ENCODE measurements at regions not wholly inside any gene's neighbourhood (a gene's known extent, or its start where the extent isn't known, plus 50 kb on each side); places are given as distances from the start of the nearest gene placed in this dataset.

DNA sequence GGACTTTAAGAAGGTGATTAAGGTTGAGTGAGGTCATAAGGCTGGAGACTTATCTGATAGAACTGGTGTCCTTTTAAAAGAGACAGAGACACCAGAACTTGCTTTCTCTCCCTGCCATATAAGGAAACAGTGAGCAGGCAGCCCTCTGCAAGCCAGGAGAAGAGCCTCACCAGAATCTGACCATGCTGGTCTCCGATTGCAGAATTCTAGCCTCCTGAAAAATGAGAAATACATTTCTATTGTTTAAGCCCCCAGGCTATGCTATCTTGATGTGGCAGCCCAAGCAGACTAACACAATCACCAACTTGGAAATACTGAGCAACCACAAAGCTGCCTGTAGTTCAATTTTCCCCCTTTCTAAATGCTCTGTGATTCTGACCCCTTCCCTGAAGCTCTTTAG is 161.4 kb upstream of the RARB start:
- ChIA-PET POLR2A (no interaction called here), CTCF (interaction anchor here (0.8 kb wide), 1 partner anchor 25 kb away, joined by 3 read pairs; no protein-coding TSS in a partner anchor)
- DNase-seq (ENCODE audit: low read depth, low spot score) = no peak
- TF ChIP-seq, protein P1, sequence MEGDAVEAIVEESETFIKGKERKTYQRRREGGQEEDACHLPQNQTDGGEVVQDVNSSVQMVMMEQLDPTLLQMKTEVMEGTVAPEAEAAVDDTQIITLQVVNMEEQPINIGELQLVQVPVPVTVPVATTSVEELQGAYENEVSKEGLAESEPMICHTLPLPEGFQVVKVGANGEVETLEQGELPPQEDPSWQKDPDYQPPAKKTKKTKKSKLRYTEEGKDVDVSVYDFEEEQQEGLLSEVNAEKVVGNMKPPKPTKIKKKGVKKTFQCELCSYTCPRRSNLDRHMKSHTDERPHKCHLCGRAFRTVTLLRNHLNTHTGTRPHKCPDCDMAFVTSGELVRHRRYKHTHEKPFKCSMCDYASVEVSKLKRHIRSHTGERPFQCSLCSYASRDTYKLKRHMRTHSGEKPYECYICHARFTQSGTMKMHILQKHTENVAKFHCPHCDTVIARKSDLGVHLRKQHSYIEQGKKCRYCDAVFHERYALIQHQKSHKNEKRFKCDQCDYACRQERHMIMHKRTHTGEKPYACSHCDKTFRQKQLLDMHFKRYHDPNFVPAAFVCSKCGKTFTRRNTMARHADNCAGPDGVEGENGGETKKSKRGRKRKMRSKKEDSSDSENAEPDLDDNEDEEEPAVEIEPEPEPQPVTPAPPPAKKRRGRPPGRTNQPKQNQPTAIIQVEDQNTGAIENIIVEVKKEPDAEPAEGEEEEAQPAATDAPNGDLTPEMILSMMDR (IDR thresholded peaks at IDR 0.05; ENCODE audit: insufficient read depth, low read length, missing control alignments) = no peak
- no peak overlapping the region for H3K4me3 ChIP-seq (ENCODE audit: low read depth, low read length)

DNA sequence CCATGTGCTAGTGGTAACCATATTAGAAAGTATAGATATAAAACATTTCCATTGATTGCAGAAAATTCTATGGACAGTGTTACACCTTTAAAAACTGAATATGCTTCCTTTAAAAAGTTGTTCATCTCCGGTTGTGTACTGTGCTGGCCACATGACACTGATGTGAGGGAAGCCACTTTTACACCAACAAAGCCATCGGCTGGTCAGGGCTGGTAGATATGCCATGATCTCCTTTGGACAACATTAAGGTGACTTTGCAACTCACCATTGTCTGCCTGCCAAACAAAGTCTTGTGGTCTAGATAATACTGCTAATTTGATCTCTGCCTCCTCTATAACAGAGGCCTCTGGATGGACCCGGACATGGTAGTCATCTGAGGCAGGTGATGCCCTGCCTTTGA is 156.0 kb upstream of the RARB start:
- no peak overlapping the region for H3K4me3 ChIP-seq (ENCODE audit: low read depth, low read length)
- DNase-seq (ENCODE audit: low read depth, low spot score) = no peak
- TF ChIP-seq, protein P1 (IDR thresholded peaks at IDR 0.05; ENCODE audit: insufficient read depth, low read length, missing control alignments) = no peak
- ChIA-PET CTCF (interaction anchor here (2.0 kb wide), 1 partner anchor 321 kb away, joined by 5 read pairs; no protein-coding TSS in a partner anchor), POLR2A (no interaction called here)

DNA sequence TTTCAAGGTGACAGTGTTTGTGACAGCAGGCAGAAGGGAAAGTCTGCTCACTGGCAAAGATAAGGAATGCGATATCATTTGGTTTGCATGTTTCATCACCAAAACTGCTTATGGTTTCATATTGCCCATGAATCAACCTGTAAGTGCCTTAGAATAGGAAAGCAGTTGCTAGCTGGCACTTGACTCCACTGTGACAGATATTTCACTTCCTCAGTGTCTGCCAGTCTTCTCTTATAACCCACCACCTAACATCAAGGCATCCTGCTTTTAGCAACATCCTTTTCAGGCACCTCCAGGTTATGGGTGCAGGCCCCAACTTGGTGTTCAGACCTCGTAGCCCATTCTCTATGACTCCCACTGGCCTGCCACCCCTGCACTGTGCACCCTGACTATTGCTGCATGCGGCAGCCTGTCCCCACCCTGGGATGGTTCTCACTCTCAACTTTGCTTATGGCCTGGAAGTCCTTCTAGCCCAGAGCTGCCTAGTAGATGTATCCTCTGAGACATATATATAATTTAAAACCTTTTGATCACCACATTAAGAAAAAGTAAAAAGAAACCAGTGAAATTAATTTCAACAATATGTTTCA is 154.4 kb upstream of the RARB start:
- TF ChIP-seq, protein P1 (IDR thresholded peaks at IDR 0.05; ENCODE audit: insufficient read depth, low read length, missing control alignments) = no peak

DNA sequence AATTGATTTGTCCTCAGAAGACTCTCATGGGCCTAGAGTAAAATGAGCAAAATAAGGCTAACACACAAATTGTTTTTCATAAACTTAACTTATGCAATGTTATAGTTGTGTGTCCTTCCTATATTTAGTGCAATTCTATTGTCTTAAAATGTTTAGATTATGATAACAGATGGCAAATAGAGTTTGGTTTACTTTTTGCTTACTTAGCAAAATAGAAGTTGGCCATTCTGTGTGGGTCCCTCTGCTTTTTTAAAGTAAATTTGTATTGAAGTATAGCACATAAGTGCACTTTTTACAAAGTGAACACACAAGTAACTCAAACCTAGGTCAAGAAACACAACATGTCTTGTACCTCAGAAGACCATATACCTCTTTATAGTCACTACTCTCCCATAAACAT is 150.6 kb upstream of the RARB start:
- CTCF ChIA-PET = no interaction called here
- TF ChIP-seq, protein P1 (IDR thresholded peaks at IDR 0.05; ENCODE audit: insufficient read depth, low read length, missing control alignments) = no peak
- no peak overlapping the region for H3K4me3 ChIP-seq (ENCODE audit: low read depth, low read length)
- POLR2A ChIA-PET = no interaction called here
- DNase-seq (ENCODE audit: low read depth, low spot score) = no peak

More for the DNA sequence above, 154.4 kb upstream of the RARB start:
- no peak overlapping the region for H3K4me3 ChIP-seq (ENCODE audit: low read depth, low read length)
- ChIA-PET POLR2A (no interaction called here), CTCF (interaction anchor here (2.0 kb wide), 1 partner anchor 319 kb away, joined by 5 read pairs; no protein-coding TSS in a partner anchor)
- no peak for DNase-seq (ENCODE audit: low read depth, low spot score)

DNA sequence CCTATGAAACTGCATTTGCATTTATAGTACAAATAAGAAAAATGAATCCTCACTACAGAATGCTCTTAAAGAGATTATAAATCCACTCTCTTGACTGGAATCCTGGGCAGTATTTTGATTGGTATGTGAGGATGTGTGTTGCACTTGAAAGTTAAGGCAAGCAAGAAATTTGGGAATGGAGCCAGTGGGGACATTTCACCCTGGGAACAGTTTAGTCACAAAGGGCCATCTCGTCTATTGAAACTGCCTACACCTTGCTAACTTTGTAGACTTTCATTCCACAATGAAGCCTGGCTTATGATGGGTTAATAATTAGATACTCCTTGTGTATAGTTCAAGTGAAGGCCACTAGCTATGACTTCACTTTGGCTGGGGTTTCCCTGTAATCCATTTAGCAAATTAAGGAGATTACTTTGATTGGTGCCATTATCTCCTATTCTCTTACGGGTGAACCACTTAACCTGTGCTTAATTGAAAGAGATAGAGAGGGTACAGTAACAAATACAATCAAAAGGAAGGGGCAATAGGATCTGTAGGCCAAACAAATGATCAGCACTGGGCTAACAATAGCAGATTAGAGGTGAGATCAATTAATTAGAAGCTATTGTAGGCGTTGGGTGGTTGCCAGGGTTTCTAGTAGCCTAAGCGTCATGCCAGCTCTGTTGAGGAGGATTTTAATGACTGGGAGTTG is 146.9 kb upstream of the RARB start:
- no peak overlapping the region for H3K4me3 ChIP-seq (ENCODE audit: low read depth, low read length)
- POLR2A ChIA-PET = no interaction called here
- CTCF ChIA-PET = no interaction called here
- TF ChIP-seq, protein P1 (IDR thresholded peaks at IDR 0.05; ENCODE audit: insufficient read depth, low read length, missing control alignments) = no peak
- DNase-seq (ENCODE audit: low read depth, low spot score) = no peak

DNA sequence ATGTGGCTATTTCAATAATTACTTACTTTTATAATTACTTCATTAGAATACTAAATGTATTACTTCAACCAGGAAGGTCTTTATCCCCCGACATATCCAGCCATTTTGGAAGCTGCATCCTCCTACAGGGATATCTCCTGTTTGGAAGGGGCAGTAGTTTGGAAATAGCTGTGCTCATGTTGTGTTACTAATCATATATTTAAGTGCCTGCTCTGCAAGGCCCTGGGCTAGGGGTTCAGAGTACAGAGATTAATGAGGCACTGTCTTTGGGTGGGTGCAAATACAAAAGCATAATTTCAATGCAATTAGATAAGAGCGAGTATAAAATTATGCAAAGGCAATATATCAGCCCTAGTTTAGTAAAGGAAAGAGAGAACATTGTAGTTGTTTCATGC is 146.3 kb upstream of the RARB start:
- TF ChIP-seq, protein P1 (IDR thresholded peaks at IDR 0.05; ENCODE audit: insufficient read depth, low read length, missing control alignments) = no peak
- POLR2A ChIA-PET = no interaction called here
- no peak overlapping the region for H3K4me3 ChIP-seq (ENCODE audit: low read depth, low read length)
- no peak for DNase-seq (ENCODE audit: low read depth, low spot score)
- CTCF ChIA-PET = no interaction called here

Data from AG04449 (cell line).